KMS-11 (cell line): ENCODE measurements at regions not wholly inside any gene's neighbourhood (a gene's known extent, or its start where the extent isn't known, plus 50 kb on each side); places are given as distances from the start of the nearest gene placed in this dataset.

Experiments used
- H2AFZ ChIP-seq: fragments of 200-600 bp; sonication (generic); 2 replicates; pipeline ENCODE4 v1.6.1; 2016; ENCODE audit warnings: antibody characterized with exemption, mixed run types, low read depth
- H3K27ac ChIP-seq: fragments of 200-600 bp; sonication (generic); 2 replicates; pipeline ENCODE4 v1.6.1; 2016; ENCODE audit warnings: mild to moderate bottlenecking, mixed run types
- H3K27me3 ChIP-seq: fragments of 200-600 bp; sonication (generic); 2 replicates; pipeline ENCODE4 v1.6.1; 2017; ENCODE audit warnings: mild to moderate bottlenecking, low read depth, mixed run types, moderate library complexity; ENCODE audit not compliant: insufficient read depth
- H3K36me3 ChIP-seq: fragments of 200-600 bp; sonication (generic); 2 replicates; pipeline ENCODE4 v1.6.1; 2017; ENCODE audit warnings: mild to moderate bottlenecking, mixed run types; ENCODE audit not compliant: insufficient read depth
- H3K4me1 ChIP-seq: fragments of 200-600 bp; sonication (generic); 2 replicates; pipeline ENCODE4 v1.6.1; 2016; ENCODE audit warnings: mild to moderate bottlenecking, low read depth, mixed run types; ENCODE audit not compliant: poor library complexity, severe bottlenecking
- H3K4me2 ChIP-seq: fragments of 200-600 bp; sonication (generic); 2 replicates; pipeline ENCODE4 v1.7.0; 2016; ENCODE audit warnings: mild to moderate bottlenecking, mixed run types
- H3K4me3 ChIP-seq: fragments of 200-600 bp; sonication (generic); IDR thresholded peaks from 2 replicates; pipeline ENCODE4 v1.6.1; 2017; ENCODE audit warnings: low read depth, low read length, mixed read lengths; ENCODE audit not compliant: insufficient read depth
- H3K79me2 ChIP-seq: fragments of 200-600 bp; sonication (generic); 2 replicates; pipeline ENCODE4 v1.6.1; 2016; ENCODE audit warnings: low read depth, mixed run types; ENCODE audit not compliant: insufficient read depth
- H3K9ac ChIP-seq: fragments of 200-600 bp; sonication (generic); 2 replicates; pipeline ENCODE4 v1.6.1; 2016; ENCODE audit warnings: mild to moderate bottlenecking, mixed run types
- H4K20me1 ChIP-seq: fragments of 200-600 bp; sonication (generic); 2 replicates; pipeline ENCODE4 v1.6.1; 2016; ENCODE audit warnings: mild to moderate bottlenecking, mixed run types; ENCODE audit not compliant: insufficient read depth
- TF ChIP-seq, protein P1 (sequence below): fragments of 200-600 bp; sonication (generic); conservative IDR thresholded peaks from 2 replicates; pipeline ENCODE4 v1.6.1; 2017; ENCODE audit warnings: low read depth, mild to moderate bottlenecking, antibody characterized with exemption, low read length, moderate library complexity, mixed read lengths

GRCh38 chr3:59412516-59412915 lies 362.7 kb upstream of the CFAP20DC start:
- TF ChIP-seq, protein P1, sequence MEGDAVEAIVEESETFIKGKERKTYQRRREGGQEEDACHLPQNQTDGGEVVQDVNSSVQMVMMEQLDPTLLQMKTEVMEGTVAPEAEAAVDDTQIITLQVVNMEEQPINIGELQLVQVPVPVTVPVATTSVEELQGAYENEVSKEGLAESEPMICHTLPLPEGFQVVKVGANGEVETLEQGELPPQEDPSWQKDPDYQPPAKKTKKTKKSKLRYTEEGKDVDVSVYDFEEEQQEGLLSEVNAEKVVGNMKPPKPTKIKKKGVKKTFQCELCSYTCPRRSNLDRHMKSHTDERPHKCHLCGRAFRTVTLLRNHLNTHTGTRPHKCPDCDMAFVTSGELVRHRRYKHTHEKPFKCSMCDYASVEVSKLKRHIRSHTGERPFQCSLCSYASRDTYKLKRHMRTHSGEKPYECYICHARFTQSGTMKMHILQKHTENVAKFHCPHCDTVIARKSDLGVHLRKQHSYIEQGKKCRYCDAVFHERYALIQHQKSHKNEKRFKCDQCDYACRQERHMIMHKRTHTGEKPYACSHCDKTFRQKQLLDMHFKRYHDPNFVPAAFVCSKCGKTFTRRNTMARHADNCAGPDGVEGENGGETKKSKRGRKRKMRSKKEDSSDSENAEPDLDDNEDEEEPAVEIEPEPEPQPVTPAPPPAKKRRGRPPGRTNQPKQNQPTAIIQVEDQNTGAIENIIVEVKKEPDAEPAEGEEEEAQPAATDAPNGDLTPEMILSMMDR = no peak
- no peak overlapping the region for H3K9ac ChIP-seq
- no peaks in the 10 kb centered on the region for H3K79me2 ChIP-seq
- no peaks in the 10 kb centered on the region for H3K36me3 ChIP-seq
- H2AFZ ChIP-seq = no peak overlapping the region
- no peak overlapping the region for H3K27ac ChIP-seq
- peaks cover 18% of the 10 kb centered on the region for H3K4me1 ChIP-seq
- H3K27me3 ChIP-seq = no peaks in the 10 kb centered on the region
- H3K4me2 ChIP-seq = no peak overlapping the region
- H4K20me1 ChIP-seq = no peaks in the 10 kb centered on the region
- no peak overlapping the region for H3K4me3 ChIP-seq

GRCh38 chr3:59411694-59412093 lies 361.9 kb upstream of the CFAP20DC start:
- no peaks in the 10 kb centered on the region for H3K36me3 ChIP-seq
- H4K20me1 ChIP-seq = no peaks in the 10 kb centered on the region
- H3K27me3 ChIP-seq = no peaks in the 10 kb centered on the region
- H3K9ac ChIP-seq = no peak overlapping the region
- H3K79me2 ChIP-seq = no peaks in the 10 kb centered on the region
- H2AFZ ChIP-seq = no peak overlapping the region
- TF ChIP-seq, protein P1 = no peak
- no peak overlapping the region for H3K4me2 ChIP-seq
- no peak overlapping the region for H3K27ac ChIP-seq
- H3K4me3 ChIP-seq = no peak overlapping the region
- H3K4me1 ChIP-seq = peaks cover 26% of the 10 kb centered on the region

- Histone ChIP-seq H3K4me3 (no peak overlapping the region), H3K4me2 (no peak overlapping the region), H3K27ac (no peak overlapping the region), H3K9ac (no peak overlapping the region), H4K20me1 (no peaks in the 10 kb centered on the region), H3K4me1 (peaks cover 31% of the 10 kb centered on the region), H3K36me3 (no peaks in the 10 kb centered on the region), H3K27me3 (no peaks in the 10 kb centered on the region), H2AFZ (no peak overlapping the region), H3K79me2 (no peaks in the 10 kb centered on the region)
- TF ChIP-seq, protein P1 = no peak
Measured at GRCh38 chr3:59411186-59411585, 361.4 kb upstream of the CFAP20DC start.

- H3K9ac ChIP-seq = no peak overlapping the region
- H3K27ac ChIP-seq = peak overlapping the region; percentile 65
- peak overlapping the region; percentile 44 for H2AFZ ChIP-seq
- H3K27me3 ChIP-seq = no peaks in the 10 kb centered on the region
- H4K20me1 ChIP-seq = no peaks in the 10 kb centered on the region
- H3K79me2 ChIP-seq = no peaks in the 10 kb centered on the region
- H3K4me3 ChIP-seq = no peak overlapping the region
- H3K4me2 ChIP-seq = peak overlapping the region; percentile 89
- no peaks in the 10 kb centered on the region for H3K36me3 ChIP-seq
- H3K4me1 ChIP-seq = peaks cover 38% of the 10 kb centered on the region
- TF ChIP-seq, protein P1 = no peak
Measured at GRCh38 chr3:59408047-59408624, 358.3 kb upstream of the CFAP20DC start.
